Left renal cortex interstitium (tissue), 4 donors: ENCODE measurements at regions not wholly inside any gene's neighbourhood (a gene's known extent, or its start where the extent isn't known, plus 50 kb on each side); places are given as distances from the start of the nearest gene placed in this dataset.

Source experiments
- DNase-seq, 4 donors: peaks; one replicate each; pipeline ENCODE4 v3.0.0-alpha.2; 2013; ENCODE audit warnings: low read depth in 4 of 4, low spot score in 2 of 4, missing footprints in 1 of 4

- DNase-seq = no peak
These were observed 114.1 kb upstream of the PKDCC start for GRCh38 chr2:41933585-41934320.

DNA sequence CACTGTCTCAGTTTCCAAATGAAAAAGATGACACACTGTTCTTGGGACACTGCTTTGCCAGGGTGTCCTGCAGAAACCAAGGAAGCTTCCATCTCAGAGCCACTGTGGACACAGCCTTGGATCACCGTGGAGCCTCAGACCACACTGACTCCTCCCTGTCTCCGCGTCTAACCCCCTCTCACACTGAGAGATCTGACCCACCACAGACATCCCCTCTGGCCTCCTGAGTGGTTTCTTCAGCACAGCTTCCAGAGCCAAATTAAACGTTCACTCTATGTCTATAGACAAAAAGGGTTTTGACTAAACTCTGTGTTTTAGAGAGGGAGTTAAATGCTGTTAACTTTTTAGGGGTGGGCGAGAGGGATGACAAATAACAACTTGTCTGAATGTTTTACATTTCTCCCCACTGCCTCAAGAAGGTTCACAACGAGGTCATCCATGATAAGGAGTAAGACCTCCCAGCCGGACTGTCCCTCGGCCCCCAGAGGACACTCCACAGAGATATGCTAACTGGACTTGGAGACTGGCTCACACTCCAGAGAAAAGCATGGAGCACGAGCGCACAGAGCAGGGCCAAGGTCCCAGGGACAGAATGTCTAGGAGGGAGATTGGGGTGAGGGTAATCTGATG, 113.4 kb upstream of the PKDCC start:
- DNase-seq = peak in 1 of 4 donors; percentile 57

DNA sequence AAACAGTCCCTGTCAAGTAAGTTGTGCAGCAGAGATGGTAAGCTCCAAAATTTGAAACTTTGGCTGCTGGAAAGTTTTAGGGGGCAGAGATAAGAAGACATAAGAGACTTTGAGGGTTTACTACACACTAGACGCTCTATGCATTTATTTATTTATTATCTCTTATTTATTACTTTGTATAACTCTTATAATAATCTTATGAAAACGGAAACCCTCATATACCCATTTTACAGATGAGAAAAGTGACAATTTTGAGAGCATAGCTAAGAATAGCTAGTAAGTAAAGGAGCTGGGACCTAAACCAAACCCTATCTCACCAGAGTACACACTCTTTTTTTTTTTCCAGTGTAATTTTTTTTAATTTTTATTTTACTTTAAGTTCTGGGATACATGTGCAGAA, 112.8 kb upstream of the PKDCC start:
- DNase-seq = no peak

- DNase-seq = no peak
These were observed 112.0 kb upstream of the PKDCC start for GRCh38 chr2:41935825-41936224.

DNA sequence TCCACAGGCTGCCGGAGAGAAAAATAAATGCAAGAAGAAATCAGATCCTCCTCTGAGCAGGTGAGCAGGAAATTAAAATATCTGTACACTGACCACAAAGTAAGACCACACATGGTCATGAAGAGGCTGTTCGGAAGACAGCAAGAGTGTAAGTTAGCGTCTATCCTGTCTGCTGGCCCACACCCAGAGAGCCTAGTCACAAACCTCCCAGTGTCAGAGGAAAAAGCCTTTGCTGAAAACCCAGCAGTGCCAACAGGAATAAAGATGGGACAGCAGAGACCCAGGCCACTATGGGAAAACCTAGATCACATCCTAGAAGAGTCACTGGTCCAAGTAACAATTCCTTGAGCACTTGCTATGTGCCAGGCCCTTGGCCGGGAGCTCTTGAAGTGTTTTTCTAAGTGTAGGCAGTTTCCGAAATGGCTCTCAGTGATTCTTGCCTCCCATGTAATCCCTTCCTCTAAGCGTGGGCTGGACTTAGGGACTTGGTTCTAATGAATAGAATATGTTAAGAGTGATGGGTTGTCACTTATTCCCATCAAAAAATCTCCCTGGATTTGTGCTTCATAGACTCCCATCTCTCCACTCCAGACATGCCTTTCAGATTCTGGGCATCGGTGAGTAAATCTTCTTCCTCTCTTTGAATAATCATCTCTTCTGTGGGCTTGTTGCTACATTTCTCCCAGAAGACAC, 110.9 kb upstream of the PKDCC start:
- DNase-seq = no peak

GRCh38 chr2:41937464-41937906, 110.3 kb upstream of the PKDCC start:
- no peak for DNase-seq

- no peak for DNase-seq
These were observed 109.7 kb upstream of the PKDCC start for GRCh38 chr2:41937921-41938708.

DNA sequence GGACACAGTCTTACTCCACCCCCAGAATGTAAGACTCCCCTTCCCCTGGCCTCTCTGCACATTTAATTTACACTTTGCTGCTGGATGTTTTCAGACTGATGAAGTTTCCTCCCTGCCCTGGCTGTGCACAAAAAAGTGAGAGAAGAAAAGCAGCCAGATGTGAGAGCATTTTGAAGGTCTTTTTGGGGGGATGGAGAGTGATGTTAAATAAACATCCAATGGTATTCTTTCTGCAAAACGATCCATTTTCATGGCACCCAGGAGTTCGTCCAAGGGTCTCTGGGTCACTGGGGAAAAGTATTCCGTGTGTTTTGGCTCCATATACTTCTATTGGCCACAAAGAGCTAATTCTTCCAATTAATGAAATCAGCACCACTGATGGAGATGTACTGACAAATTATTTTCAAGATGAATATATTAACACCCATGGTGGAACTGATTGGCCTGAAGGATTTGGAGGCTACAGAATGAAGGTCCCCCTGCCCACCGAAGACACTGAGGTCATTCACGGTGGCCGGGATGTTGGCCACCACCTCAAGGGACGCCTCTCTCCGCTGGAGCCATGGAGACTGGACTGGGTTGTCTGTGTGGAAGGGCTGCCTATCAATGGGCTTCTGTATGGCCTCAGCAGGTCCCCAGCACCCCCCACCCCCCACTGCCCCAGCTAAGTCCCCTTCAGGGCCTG, 107.6 kb upstream of the PKDCC start:
- peak in 1 of 4 donors; percentile 40 for DNase-seq

- no peak for DNase-seq
These were observed 107.1 kb upstream of the PKDCC start for GRCh38 chr2:41940745-41941063.

DNA sequence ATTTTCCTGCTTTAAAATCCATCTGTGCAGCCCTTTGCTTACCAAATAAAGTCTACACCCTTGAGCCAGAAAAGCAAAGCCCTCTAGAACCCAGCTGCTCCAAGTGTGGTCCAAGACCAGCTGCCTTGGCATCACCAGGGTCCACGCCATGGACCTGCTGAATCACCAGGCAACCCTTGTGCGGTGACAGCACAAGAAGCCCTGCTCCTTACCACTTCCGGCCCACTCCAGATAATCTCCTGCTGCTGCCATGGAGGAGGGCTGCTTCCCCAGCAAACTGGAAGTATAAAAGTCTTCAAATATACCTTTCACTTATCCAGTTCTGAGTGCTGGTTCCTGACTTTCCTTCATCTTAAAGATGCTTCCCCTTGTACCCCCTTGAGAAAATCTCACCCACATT, 106.0 kb upstream of the PKDCC start:
- no peak for DNase-seq

DNA sequence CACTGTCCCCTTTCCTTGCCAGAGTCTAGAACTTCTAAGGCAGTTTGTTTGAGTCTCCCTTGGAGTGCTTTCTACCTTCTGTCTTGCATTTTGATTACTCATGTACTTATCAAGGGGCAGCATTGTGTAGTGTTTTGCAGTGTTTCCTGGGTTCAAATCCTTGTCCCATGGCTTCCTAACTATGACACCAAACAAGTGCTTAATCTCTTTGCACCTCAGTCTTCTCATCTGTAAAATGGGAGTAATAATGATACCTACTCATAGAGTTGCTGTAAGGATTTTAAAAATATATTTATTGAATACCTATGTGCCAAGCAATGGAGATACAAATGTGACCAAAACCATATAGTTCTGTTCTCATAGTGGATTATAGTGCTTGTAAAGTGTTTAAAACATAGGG, 105.5 kb upstream of the PKDCC start:
- no peak for DNase-seq

GRCh38 chr2:41943159-41943558, 104.7 kb upstream of the PKDCC start:
- no peak for DNase-seq

DNA sequence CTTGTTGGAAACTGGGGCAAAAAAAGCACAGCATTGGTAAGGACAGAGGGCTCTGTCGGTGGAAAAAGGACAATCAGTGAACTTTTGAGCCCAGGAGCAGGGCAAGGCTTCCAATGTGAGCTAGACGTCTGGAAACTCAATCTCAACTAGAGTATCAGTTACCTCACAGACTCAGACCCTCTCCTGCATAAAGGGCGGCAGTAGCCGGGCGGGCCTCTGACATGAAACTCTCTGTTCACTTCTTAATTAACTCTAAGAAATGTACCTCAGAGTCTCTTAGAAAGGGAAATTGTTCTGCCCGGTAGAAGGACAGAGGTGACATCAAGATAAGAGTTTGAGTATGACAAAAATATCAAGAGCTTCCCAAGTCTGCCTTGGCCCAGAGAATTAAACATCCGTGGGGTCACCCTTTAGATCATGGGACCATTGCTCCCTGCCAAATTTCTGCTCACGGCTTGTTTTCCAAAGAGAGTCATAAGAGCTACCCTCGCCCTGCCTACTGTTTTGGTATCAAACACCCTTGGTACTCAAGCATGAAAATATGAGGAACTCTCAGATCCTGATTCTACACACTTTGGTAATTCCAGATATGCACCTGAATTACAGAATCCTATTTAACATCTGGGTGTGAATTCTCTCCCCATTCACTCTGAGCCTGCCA, 103.5 kb upstream of the PKDCC start:
- DNase-seq = no peak

GRCh38 chr2:41947701-41948396, 100.0 kb upstream of the PKDCC start:
- DNase-seq = no peak

DNA sequence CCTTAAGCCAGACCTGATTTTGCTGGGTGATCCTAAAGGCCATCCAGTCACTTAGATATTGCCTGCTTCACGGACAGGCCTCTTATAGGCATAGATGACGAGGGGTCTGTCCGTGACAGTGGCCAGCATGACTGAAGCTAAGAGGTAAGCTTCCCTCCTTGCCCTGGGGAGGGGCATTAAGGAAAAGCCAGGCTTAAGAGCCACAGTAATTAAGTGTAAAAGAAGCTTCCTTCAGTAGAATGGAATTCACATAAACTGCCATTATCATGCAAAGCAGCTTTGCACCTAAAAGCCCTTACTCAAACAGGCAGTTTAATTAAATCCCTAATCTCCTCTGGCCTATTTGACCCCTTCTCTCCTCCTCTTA, 99.4 kb upstream of the PKDCC start:
- DNase-seq = no peak

- DNase-seq = no peak
These were observed 98.5 kb upstream of the PKDCC start for GRCh38 chr2:41949091-41949882.

DNA sequence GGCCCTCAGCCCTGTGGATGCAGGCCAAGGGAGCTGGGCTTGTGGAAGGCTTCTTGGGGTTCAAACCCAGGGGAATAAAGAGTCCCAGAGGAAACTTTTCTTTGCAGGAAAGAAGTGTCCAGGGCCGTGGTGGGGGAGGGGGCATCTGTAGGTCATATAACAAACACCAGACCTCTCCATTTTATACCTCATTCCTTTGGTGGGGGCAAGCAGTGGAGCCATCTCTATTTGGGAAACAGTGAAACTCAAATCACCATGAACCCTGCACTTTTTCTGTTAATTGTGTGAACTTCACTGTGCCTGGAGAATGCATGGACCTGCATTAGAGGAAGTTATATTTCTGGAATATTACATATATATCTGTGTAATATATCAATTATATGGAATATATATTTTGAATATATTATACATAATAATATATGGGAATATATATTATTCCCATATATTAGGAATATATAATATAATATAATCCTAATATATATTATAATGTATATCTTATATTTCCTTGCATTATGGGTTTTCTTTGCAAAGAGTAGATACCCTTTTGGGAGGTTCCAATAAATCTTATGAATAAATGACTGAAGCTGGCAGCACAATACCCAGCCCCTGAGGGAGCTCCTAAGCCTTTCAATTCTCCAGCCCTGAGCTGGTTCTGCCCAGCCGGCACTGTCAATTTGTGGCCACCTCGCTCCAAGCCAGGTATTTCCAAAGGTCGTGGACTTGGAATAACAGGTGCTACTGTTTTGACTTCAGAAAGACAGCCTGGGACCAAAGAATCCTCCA, 97.7 kb upstream of the PKDCC start:
- no peak for DNase-seq

- DNase-seq = no peak
These were observed 97.2 kb upstream of the PKDCC start for GRCh38 chr2:41950666-41950960.
